ENCODE measurements at regions not wholly inside any gene's neighbourhood (a gene's known extent, or its start where the extent isn't known, plus 50 kb on each side); places are given as distances from the start of the nearest gene placed in this dataset.

DNA sequence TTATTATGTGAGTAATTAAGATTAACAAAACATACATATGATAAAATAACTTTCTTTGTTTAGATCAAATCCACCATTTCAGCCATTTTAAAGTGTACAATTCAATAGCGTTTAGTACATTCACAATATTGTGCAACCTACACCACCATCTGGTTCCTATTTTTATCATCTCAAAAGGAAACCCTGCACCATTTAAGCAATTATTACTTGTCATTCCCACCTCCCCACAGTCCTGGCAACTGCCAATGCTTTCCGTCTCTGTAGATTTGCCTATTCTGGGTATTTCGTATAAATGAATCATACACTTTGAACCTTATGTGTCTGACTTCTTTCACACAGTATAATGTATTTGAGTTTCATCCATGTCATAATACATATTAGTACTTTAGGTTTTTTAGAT, 162.5 kb upstream of the CNTNAP4 start:
- Histone ChIP-seq H3K4me1 (ENCODE audit: control insufficient read depth, insufficient read depth, low read length) (no peaks in the 10 kb centered on the region), H3K79me1 (ENCODE audit: low read depth in 1 of 2, low read length in 2 of 2) (no peaks in the 10 kb centered on the region), H3K9ac (ENCODE audit: low read depth, low read length) (no peak overlapping the region), H3K4ac (ENCODE audit: low read depth, low read length) (no peak overlapping the region), H4K91ac (ENCODE audit: insufficient read depth, low read depth, low read length) (no peak overlapping the region), H3K9me3 (ENCODE audit: control insufficient read depth, insufficient read depth, low read length) (peaks cover 6% of the 10 kb centered on the region; the same call in 1 of the 2 replicates), H3K4me3 (ENCODE audit: insufficient read depth, low read depth, low read length) (no peak overlapping the region), H3K4me2 (ENCODE audit: low read depth, low read length) (no peak overlapping the region), H2AK9ac (replicated peaks; ENCODE audit: low read depth, low read length, poor library complexity) (no peak overlapping the region), H4K8ac (ENCODE audit: low read depth in 2 of 2, low read length in 2 of 2) (no peak overlapping the region), H2AK5ac (ENCODE audit: low read depth, low read length) (no peak overlapping the region), H3K27me3 (ENCODE audit: control insufficient read depth, insufficient read depth, low read length) (no peaks in the 10 kb centered on the region), H3K56ac (ENCODE audit: extremely low read depth, insufficient read depth, low read length) (no peak overlapping the region), H2AFZ (replicated peaks; ENCODE audit: low read length, poor library complexity) (no peak overlapping the region), H3K23ac (ENCODE audit: low read depth, low read length) (no peak overlapping the region), H3K9me1 (ENCODE audit: insufficient read depth, low read length) (no peaks in the 10 kb centered on the region), H4K20me1 (ENCODE audit: insufficient read depth, low read length) (no peaks in the 10 kb centered on the region), H2BK15ac (ENCODE audit: low read depth, low read length) (no peak overlapping the region), H3K27ac (ENCODE audit: insufficient read depth, low read length) (no peak overlapping the region), H3K14ac (replicated peaks; ENCODE audit: low read depth, low read length) (no peak overlapping the region), H2BK120ac (ENCODE audit: low read depth, low read length) (no peak overlapping the region), H2BK20ac (ENCODE audit: low read depth, low read length) (no peak overlapping the region), H4K5ac (ENCODE audit: low read depth, low read length) (no peak overlapping the region), H2BK5ac (ENCODE audit: low read depth, low read length, poor library complexity, severe bottlenecking) (no peak overlapping the region), H3K36me3 (ENCODE audit: control insufficient read depth, insufficient read depth, low read length) (no peaks in the 10 kb centered on the region), H3K18ac (ENCODE audit: low read depth, low read length) (no peak overlapping the region)
- intact Hi-C loops (cut with micrococcal nuclease), result no loop called here
- no peak for ATAC-seq (ENCODE audit: low read depth)
- ChIA-PET POLR2A (ENCODE audit: unreplicated experiment) (no interaction called here), CTCF (no interaction called here)
- dilution Hi-C loops (cut with HindIII; ENCODE audit: low sequenced_read_pairs, unreplicated experiment), result no loop called here
- no peak for DNase-seq
- BruUV-seq (replicated peaks), result no TSS peak
- WGBS, 2 experiments (ENCODE audit: extremely low coverage in 2 of 2, insufficient read length in 1 of 2), result no CpG with 5 or more reads among the region's 3 CpGs
- in situ Hi-C loops (cut with MboI; ENCODE audit: low sequenced_read_pairs), result no loop called here
- TF ChIP-seq CHD1 (IDR thresholded peaks at IDR 0.05; ENCODE audit: low read depth, low read length) (no peak), ELK1 (IDR thresholded peaks at IDR 0.05; ENCODE audit: borderline replicate concordance, low read depth, low read length) (no peak), MAZ (IDR thresholded peaks at IDR 0.05; ENCODE audit: borderline replicate concordance, low read depth, low read length) (no peak), RFX5 (IDR thresholded peaks at IDR 0.05; ENCODE audit: low read depth, low read length) (no peak)

Measured in IMR-90 (cell line).